ENCODE measurements at regions not wholly inside any gene's neighbourhood (a gene's known extent, or its start where the extent isn't known, plus 50 kb on each side); places are given as distances from the start of the nearest gene placed in this dataset.

- no peak overlapping the region for H3K4me3 ChIP-seq (ENCODE audit: low read depth, low read length)
- CTCF ChIA-PET = no interaction called here
- POLR2A ChIA-PET = no interaction called here
- DNase-seq (ENCODE audit: low read depth, low spot score) = no peak
- no peak for TF ChIP-seq CTCF (IDR thresholded peaks at IDR 0.05; ENCODE audit: insufficient read depth, low read length, missing control alignments)
Observed at GRCh38 chr20:39632757-39633156, 670.6 kb downstream of the DHX35 start.

- POLR2A ChIA-PET = no interaction called here
- H3K4me3 ChIP-seq (ENCODE audit: low read depth, low read length) = no peak overlapping the region
- TF ChIP-seq CTCF (IDR thresholded peaks at IDR 0.05; ENCODE audit: insufficient read depth, low read length, missing control alignments) = no peak
- DNase-seq (ENCODE audit: low read depth, low spot score) = no peak
- CTCF ChIA-PET = no interaction called here
Observed at GRCh38 chr20:39632176-39632575, 670.0 kb downstream of the DHX35 start.

GRCh38 chr20:39631557-39631956, 669.4 kb downstream of the DHX35 start:
- no peak overlapping the region for H3K4me3 ChIP-seq (ENCODE audit: low read depth, low read length)
- DNase-seq (ENCODE audit: low read depth, low spot score) = no peak
- ChIA-PET CTCF (no interaction called here), POLR2A (no interaction called here)
- no peak for TF ChIP-seq CTCF (IDR thresholded peaks at IDR 0.05; ENCODE audit: insufficient read depth, low read length, missing control alignments)

- POLR2A ChIA-PET = no interaction called here
- H3K4me3 ChIP-seq (ENCODE audit: low read depth, low read length) = no peak overlapping the region
- no peak for DNase-seq (ENCODE audit: low read depth, low spot score)
- TF ChIP-seq CTCF (IDR thresholded peaks at IDR 0.05; ENCODE audit: insufficient read depth, low read length, missing control alignments) = no peak
- CTCF ChIA-PET = no interaction called here
Observed at GRCh38 chr20:39630215-39630908, 668.2 kb downstream of the DHX35 start.

- TF ChIP-seq CTCF (IDR thresholded peaks at IDR 0.05; ENCODE audit: insufficient read depth, low read length, missing control alignments) = no peak
- CTCF ChIA-PET = no interaction called here
- no peak overlapping the region for H3K4me3 ChIP-seq (ENCODE audit: low read depth, low read length)
- DNase-seq (ENCODE audit: low read depth, low spot score) = no peak
- POLR2A ChIA-PET = no interaction called here
Observed at GRCh38 chr20:39627765-39628164, 665.6 kb downstream of the DHX35 start.

- no peak for DNase-seq (ENCODE audit: low read depth, low spot score)
- no peak for TF ChIP-seq CTCF (IDR thresholded peaks at IDR 0.05; ENCODE audit: insufficient read depth, low read length, missing control alignments)
- no peak overlapping the region for H3K4me3 ChIP-seq (ENCODE audit: low read depth, low read length)
- CTCF ChIA-PET = no interaction called here
- POLR2A ChIA-PET = no interaction called here
Observed at GRCh38 chr20:39624316-39624715, 662.2 kb downstream of the DHX35 start.

Data from AG04449 (cell line).